GM12865 (cell line): ENCODE measurements at regions not wholly inside any gene's neighbourhood (a gene's known extent, or its start where the extent isn't known, plus 50 kb on each side); places are given as distances from the start of the nearest gene placed in this dataset.
"Not testable (repeated sequence)": the region's sequence is repeated elsewhere in the genome, so short reads cannot be mapped to it uniquely, and the experiment has no call there.

Source experiments
- DNase-seq: peaks from one replicate; pipeline ENCODE4 v3.0.0; 2010; ENCODE audit warnings: low read depth
- H3K4me3 ChIP-seq: 2 replicates; pipeline ENCODE4 v1.5.1; 2011; ENCODE audit warnings: mild to moderate bottlenecking, low read depth, low read length, control low read depth
- TF ChIP-seq, protein P1 (sequence below): IDR thresholded peaks from 2 replicates; pipeline ENCODE4 v1.5.1; 2011; ENCODE audit warnings: low read length, control low read depth, low read depth, inconsistent platforms; ENCODE audit not compliant: insufficient read depth; ENCODE audit errors: missing control alignments

DNA sequence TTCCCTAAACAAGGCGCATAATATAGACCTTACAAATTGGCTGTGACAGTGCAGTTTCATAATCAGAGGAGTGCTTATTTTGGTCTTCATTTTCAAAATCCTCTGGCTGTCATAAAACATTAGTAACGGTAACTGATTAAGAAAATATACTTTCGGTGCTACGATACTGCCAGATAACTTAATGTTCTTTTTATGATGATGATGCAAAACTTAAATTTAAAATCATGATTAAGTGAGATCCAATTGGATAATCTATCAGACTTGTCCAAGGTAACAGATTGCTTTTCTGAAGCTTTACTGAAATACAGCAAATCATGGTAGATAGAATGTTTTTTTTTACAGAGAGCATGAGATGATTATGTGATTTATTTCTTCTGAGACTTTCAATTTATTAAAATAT, 364.2 kb upstream of the CNTN3 start:
- TF ChIP-seq, protein P1, sequence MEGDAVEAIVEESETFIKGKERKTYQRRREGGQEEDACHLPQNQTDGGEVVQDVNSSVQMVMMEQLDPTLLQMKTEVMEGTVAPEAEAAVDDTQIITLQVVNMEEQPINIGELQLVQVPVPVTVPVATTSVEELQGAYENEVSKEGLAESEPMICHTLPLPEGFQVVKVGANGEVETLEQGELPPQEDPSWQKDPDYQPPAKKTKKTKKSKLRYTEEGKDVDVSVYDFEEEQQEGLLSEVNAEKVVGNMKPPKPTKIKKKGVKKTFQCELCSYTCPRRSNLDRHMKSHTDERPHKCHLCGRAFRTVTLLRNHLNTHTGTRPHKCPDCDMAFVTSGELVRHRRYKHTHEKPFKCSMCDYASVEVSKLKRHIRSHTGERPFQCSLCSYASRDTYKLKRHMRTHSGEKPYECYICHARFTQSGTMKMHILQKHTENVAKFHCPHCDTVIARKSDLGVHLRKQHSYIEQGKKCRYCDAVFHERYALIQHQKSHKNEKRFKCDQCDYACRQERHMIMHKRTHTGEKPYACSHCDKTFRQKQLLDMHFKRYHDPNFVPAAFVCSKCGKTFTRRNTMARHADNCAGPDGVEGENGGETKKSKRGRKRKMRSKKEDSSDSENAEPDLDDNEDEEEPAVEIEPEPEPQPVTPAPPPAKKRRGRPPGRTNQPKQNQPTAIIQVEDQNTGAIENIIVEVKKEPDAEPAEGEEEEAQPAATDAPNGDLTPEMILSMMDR, result no peak
- H3K4me3 ChIP-seq, result no peak overlapping the region
- DNase-seq, result no peak

DNA sequence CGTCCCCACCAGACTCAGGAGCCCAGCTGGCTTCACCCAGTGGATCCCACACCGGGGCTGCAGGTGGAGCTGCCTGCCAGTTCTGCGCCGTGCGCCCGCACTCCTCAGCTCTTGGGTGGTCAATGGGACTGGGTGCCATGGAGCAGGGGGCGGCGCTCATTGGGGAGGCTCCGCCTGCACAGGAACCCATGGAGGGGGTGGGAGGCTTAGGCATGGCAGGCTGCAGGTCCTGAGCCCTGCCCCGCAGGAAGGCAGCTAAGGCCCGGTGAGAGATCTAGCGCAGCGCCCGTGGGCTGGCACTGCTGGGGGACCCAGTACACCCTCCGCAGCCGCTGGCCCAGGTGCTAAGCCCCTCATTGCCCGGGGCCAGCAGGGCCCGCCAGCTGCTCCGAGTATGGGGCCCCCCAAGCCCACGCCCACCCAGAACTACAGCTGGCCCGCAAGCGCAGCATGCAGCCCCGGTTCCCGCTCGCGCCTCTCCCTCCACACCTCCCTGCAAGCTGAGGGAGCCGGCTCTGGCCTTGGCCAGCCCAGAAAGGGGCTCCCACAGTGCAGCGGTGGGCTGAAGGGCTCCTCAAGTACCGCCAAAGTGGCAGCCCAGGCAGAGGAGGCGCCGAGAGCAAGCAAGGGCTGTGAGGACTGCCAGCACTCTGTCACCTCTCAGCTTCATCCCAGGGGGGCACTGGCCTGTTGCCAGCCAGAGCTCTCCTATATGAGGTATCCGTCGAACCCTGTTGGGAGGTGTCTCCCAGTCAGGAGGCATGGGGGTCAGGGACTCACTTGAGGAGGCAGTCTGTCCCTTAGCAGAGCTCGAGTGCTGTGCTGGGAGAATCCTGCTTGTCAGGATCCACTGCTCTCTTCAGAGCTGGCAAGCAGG, 370.8 kb upstream of the CNTN3 start:
- not testable (repeated sequence) for H3K4me3 ChIP-seq, DNase-seq

DNA sequence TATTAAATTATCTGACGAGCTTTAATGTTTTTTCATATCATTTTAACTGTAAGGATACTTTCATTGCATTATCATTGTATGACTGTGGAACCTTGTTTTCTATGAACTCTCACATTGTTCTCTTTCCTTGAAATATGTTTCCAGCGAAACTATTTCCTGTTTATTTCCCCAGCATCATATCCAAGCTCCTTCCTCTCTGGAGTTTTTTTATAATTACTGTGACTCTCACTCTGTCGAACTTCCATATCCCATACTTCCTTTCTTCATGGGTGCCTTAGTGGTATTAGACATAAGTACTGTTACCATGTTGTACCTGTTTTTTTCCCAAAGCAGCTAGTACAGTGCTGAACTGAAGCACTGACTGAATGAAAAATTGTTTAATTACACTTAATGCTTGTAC, 373.6 kb upstream of the CNTN3 start:
- no peak for DNase-seq
- TF ChIP-seq, protein P1, result no peak
- H3K4me3 ChIP-seq, result no peak overlapping the region

DNA sequence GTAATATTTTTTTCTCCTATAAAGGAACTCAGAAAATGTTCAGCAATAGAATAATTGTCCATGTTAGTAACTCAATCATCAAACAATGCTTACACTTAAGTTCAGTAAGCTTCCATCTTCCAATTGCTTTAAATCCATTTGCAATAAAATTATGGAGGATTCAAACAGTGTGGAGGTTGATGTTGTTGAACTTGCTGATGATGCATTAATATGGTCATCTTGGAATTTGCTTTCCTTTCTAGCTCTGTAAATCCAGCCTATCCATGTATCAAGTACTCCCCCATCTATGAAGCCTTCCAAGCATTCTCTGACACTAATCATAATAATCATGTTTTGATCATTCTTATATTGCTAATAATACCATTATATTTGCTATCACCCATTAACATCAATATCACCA, 378.4 kb upstream of the CNTN3 start:
- no peak overlapping the region for H3K4me3 ChIP-seq
- DNase-seq, result no peak
- TF ChIP-seq, protein P1, result no peak

DNA sequence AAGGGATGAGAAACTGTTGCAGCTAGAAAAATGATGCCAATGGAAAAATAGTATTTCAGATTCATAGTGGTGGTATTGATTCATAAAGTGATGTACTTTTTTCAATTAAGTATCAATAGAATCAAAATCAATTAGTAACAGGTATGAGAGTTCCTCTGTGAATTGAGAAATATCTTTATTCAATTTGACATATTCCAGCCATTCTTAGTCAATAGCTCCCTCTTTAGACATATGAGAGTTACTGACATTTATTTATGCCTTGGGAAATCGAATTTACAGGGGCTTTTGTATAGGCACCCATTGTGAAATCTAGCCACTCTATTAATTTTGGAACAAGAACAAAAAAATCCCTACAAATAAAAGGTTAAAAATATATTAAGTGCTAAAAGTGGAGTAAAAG, 386.9 kb upstream of the CNTN3 start:
- DNase-seq, result no peak
- TF ChIP-seq, protein P1, result no peak
- H3K4me3 ChIP-seq, result no peak overlapping the region

DNA sequence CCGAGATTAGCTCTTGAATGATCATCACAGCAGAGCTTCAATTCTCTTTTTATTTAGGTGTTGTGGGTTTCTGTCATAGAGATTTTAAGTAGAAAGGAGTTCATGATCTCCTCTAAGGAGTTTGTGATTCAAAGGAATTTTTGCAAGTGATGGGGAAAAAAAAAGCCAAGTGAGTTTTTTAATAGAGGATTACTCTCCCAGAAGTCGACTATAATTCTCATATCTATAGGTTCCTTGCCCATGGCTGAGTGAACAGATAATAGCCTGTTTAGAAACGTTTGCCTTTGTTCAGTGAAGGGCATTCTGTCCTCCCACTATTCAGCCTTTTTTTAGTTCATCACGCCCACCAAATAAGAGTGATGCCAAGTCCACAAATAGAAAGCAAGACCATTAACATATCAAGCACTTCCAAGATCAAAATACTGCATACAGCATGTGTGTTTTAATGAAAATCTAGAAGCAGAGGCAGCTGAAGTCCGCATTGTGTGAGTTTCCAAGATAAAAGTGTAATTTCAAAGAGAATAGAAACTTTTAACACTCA, 398.4 kb upstream of the CNTN3 start:
- TF ChIP-seq, protein P1, result no peak
- DNase-seq, result no peak
- H3K4me3 ChIP-seq, result no peak overlapping the region

DNA sequence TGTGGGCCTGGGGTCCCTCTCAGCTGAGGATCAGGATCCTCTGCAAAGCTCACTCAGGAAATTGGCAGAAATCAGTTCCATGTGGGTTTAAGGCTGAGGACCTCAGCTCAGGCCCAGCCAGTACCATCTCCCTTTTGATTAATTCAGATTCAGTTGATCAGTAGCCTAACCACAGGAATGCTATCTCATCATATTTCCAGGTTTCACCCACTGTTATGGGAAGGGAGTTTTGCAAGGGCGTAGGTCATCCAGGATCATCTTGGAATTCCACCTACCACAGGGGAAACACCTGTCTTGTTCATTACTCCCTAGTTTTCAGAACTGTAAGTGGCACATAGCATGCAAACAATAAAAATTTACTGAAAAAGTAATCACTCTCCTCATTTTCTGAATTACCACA, 399.5 kb upstream of the CNTN3 start:
- no peak overlapping the region for H3K4me3 ChIP-seq
- DNase-seq, result no peak
- TF ChIP-seq, protein P1, result no peak
